ENCODE measurements at regions not wholly inside any gene's neighbourhood (a gene's known extent, or its start where the extent isn't known, plus 50 kb on each side); places are given as distances from the start of the nearest gene placed in this dataset.
"Not testable (repeated sequence)": the region's sequence is repeated elsewhere in the genome, so short reads cannot be mapped to it uniquely, and the experiment has no call there.

DNA sequence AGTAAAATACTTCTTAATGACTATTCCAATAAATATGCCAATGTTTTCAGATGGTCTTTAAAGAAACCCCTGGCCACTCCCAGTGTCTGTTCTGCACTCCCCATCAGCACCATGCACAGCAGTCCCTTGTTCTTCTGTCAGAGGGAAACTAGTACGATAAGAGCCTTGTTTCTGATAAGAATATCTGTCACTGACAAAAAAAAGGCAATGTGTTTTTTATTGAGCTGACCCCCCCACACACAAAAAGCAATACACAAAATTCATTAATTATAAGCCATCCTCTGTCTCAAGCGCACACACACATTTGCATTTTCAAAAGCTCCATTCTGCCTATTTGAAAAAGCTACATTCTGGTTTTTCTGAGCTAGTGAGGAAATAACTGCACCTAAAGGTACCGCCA lies 119.1 kb downstream of the ENC1 start:
- no peak overlapping the region for H3K27ac ChIP-seq
- H3K4me1 ChIP-seq: peaks cover 18% of the 10 kb centered on the region
- H3K4me3 ChIP-seq: no peak overlapping the region
- no peak for DNase-seq
- no peaks in the 10 kb centered on the region for H3K27me3 ChIP-seq
- H3K9me3 ChIP-seq (replicated peaks): peaks cover 6% of the 10 kb centered on the region; the same call in 1 of the 2 replicates
- H3K36me3 ChIP-seq: no peaks in the 10 kb centered on the region

DNA sequence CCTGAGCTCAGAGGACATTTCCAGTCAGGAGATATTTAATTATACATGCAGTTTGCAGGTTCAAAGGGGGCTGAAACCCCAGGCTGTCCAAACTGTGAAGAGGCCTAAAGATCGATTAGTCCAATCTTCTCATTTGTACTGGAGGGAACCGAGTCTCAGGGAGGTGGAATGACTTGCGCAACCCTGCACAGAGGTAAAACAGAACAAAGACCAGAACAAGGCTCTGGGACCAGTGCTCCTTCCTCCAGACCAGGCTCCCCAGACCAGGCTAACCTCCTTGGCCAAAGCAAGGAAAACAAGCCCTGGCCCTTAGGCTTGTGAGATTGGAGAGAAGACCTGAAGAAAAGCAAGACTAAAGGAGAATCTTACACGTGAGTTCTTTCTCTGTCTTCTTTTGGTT lies 120.8 kb downstream of the ENC1 start:
- DNase-seq: no peak
- H3K27me3 ChIP-seq: no peaks in the 10 kb centered on the region
- no peak overlapping the region for H3K4me3 ChIP-seq
- H3K36me3 ChIP-seq: no peaks in the 10 kb centered on the region
- H3K27ac ChIP-seq: no peak overlapping the region
- H3K4me1 ChIP-seq: peaks cover 35% of the 10 kb centered on the region
- peaks cover 6% of the 10 kb centered on the region; the same call in 1 of the 2 replicates for H3K9me3 ChIP-seq (replicated peaks)

- Histone ChIP-seq H3K9me3 (replicated peaks) (peaks cover 6% of the 10 kb centered on the region; the same call in 1 of the 2 replicates), H3K4me3 (no peak overlapping the region), H3K27me3 (no peaks in the 10 kb centered on the region), H3K27ac (no peak overlapping the region), H3K36me3 (no peaks in the 10 kb centered on the region), H3K4me1 (peaks cover 38% of the 10 kb centered on the region)
- no peak for DNase-seq
These were observed 121.4 kb downstream of the ENC1 start for GRCh38 chr5:74519161-74519571.

DNA sequence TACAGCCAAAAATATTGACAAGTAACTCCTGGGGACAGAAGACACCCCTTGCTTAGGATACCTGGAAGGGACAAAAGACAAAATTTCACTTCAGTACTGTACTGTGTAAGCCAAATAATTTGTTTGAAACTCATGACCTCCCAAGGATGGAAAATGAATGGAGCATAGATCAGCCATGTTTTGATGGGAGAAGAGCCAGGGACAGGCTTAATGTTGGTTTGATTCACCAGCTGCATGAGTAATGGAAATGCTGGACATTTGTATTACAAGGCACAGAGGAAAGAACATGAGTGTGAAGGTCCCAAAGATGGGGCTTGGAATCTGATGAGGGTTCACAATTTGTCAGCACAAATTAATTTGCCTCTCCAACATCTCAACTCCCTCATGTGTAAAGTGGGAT lies 122.8 kb downstream of the ENC1 start:
- H3K4me3 ChIP-seq: no peak overlapping the region
- H3K9me3 ChIP-seq (replicated peaks): no peaks in the 10 kb centered on the region; the same call in 1 of the 2 replicates
- no peaks in the 10 kb centered on the region for H3K36me3 ChIP-seq
- H3K4me1 ChIP-seq: peaks cover 38% of the 10 kb centered on the region
- H3K27ac ChIP-seq: no peak overlapping the region
- DNase-seq: no peak
- H3K27me3 ChIP-seq: no peaks in the 10 kb centered on the region

GRCh38 chr5:74516211-74516636 lies 124.3 kb downstream of the ENC1 start:
- no peaks in the 10 kb centered on the region for H3K36me3 ChIP-seq
- peaks cover 31% of the 10 kb centered on the region for H3K4me1 ChIP-seq
- DNase-seq: peak; percentile 12 to 52
- no peak overlapping the region for H3K4me3 ChIP-seq
- H3K27ac ChIP-seq: no peak overlapping the region
- H3K27me3 ChIP-seq: no peaks in the 10 kb centered on the region
- H3K9me3 ChIP-seq (replicated peaks): no peaks in the 10 kb centered on the region

DNA sequence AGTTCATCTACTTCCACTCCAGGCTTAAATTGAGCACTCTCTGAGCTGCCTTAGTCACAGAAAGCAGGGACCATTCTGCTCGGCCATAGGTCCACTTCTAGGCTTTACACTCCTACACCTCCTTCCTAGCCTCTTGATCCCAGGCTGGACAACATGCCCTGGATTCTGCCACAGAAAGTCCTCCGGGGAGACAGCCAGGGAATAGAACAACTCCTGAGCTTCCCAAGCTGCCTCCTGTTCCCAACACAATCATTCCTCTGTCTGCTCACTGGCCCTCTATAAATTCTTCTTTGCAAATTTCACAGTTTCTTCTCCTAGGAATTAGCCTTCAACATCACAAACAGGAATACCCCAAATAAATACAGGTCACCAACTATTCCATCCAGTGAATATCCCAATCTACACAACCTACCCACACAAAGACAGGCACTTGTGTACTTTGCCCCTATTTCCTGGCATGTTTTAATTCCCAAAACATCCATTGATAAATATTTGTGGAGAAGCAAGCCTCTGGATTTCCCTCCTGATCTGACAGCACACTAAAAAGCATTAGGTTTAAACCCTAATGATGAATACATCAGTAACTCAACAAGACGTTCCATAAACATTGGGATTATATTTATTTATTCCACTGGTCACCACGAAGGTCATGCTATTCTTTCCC lies 125.5 kb downstream of the ENC1 start:
- Histone ChIP-seq H3K27ac (peak overlapping the region; percentile 6; the same call in 1 of the 2 replicates), H3K27me3 (no peaks in the 10 kb centered on the region), H3K9me3 (replicated peaks) (no peaks in the 10 kb centered on the region), H3K4me3 (no peak overlapping the region), H3K4me1 (peaks cover 31% of the 10 kb centered on the region), H3K36me3 (no peaks in the 10 kb centered on the region)
- DNase-seq: peak; percentile 30 to 76

- not testable (repeated sequence) for DNase-seq; H3K4me3 ChIP-seq; H3K27me3 ChIP-seq; H3K27ac ChIP-seq; H3K9me3 ChIP-seq (replicated peaks); H3K36me3 ChIP-seq
- H3K4me1 ChIP-seq: peaks cover 32% of the 10 kb centered on the region
These were observed 128.8 kb downstream of the ENC1 start for GRCh38 chr5:74511770-74512169.

- H3K27ac ChIP-seq: no peak overlapping the region
- DNase-seq: no peak
- no peaks in the 10 kb centered on the region for H3K36me3 ChIP-seq
- H3K4me3 ChIP-seq: no peak overlapping the region
- H3K27me3 ChIP-seq: no peaks in the 10 kb centered on the region
- peaks cover 20% of the 10 kb centered on the region for H3K4me1 ChIP-seq
- H3K9me3 ChIP-seq (replicated peaks): no peaks in the 10 kb centered on the region
These were observed 130.0 kb downstream of the ENC1 start for GRCh38 chr5:74510476-74511075.

- peaks cover 9% of the 10 kb centered on the region for H3K4me1 ChIP-seq
- H3K27me3 ChIP-seq: no peaks in the 10 kb centered on the region
- no peak overlapping the region for H3K27ac ChIP-seq
- peak in 1 of 2 experiments; percentile 44 for DNase-seq
- H3K9me3 ChIP-seq (replicated peaks): no peaks in the 10 kb centered on the region
- no peak overlapping the region for H3K4me3 ChIP-seq
- H3K36me3 ChIP-seq: no peaks in the 10 kb centered on the region
These were observed 133.0 kb downstream of the ENC1 start for GRCh38 chr5:74507370-74508005.

- no peak for DNase-seq
- H3K9me3 ChIP-seq (replicated peaks): no peaks in the 10 kb centered on the region
- no peaks in the 10 kb centered on the region for H3K27me3 ChIP-seq
- H3K27ac ChIP-seq: no peak overlapping the region
- peaks cover 14% of the 10 kb centered on the region for H3K4me1 ChIP-seq
- no peaks in the 10 kb centered on the region for H3K36me3 ChIP-seq
- no peak overlapping the region for H3K4me3 ChIP-seq
These were observed 134.4 kb downstream of the ENC1 start for GRCh38 chr5:74506119-74506518.

GRCh38 chr5:74504463-74504862 lies 136.1 kb downstream of the ENC1 start:
- Histone ChIP-seq H3K4me1 (peaks cover 23% of the 10 kb centered on the region), H3K27ac (no peak overlapping the region), H3K9me3 (replicated peaks) (no peaks in the 10 kb centered on the region), H3K4me3 (no peak overlapping the region), H3K27me3 (no peaks in the 10 kb centered on the region), H3K36me3 (no peaks in the 10 kb centered on the region)
- DNase-seq: no peak

DNA sequence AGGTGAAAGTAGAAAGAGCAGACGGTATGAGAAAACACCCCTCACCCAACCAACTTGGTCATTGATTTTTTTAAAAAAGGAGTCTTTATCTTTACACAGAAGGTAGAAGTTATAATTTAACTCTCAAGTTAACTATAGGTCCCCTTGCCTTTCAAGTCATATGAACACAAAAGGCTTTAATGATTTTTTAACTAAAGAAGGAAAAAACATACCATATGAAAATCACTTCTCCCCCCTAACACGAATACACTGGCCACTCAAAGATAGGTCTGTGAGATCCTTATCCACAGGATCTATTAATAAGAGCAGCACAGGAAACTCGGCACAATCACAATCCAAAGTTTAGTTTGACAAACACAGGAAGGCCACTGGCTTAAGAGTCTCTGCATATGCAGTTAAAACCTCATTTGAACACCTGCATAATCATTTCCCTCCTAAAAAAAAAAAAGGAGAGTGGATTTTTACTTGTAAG lies 138.0 kb downstream of the ENC1 start:
- DNase-seq: no peak
- H3K36me3 ChIP-seq: no peaks in the 10 kb centered on the region
- no peaks in the 10 kb centered on the region for H3K27me3 ChIP-seq
- H3K9me3 ChIP-seq (replicated peaks): no peaks in the 10 kb centered on the region
- H3K27ac ChIP-seq: no peak overlapping the region
- no peak overlapping the region for H3K4me3 ChIP-seq
- peaks cover 31% of the 10 kb centered on the region for H3K4me1 ChIP-seq

GRCh38 chr5:74501674-74502478 lies 138.7 kb downstream of the ENC1 start:
- Histone ChIP-seq H3K4me3 (no peak overlapping the region), H3K27me3 (no peaks in the 10 kb centered on the region), H3K36me3 (no peaks in the 10 kb centered on the region), H3K9me3 (replicated peaks) (no peaks in the 10 kb centered on the region), H3K4me1 (peaks cover 27% of the 10 kb centered on the region), H3K27ac (no peak overlapping the region)
- no peak for DNase-seq

- no peaks in the 10 kb centered on the region for H3K36me3 ChIP-seq
- peak overlapping the region; percentile 30 for H3K4me3 ChIP-seq
- peak; percentile 83 to 94 for DNase-seq
- H3K27ac ChIP-seq: peak overlapping the region; percentile 70
- no peaks in the 10 kb centered on the region for H3K9me3 ChIP-seq (replicated peaks)
- no peaks in the 10 kb centered on the region for H3K27me3 ChIP-seq
- H3K4me1 ChIP-seq: peaks cover 27% of the 10 kb centered on the region
These were observed 140.2 kb downstream of the ENC1 start for GRCh38 chr5:74500110-74500917.
